Activated CD4-positive, alpha-beta T cell treated with anti-CD3 and anti-CD28 coated beads, Interleukin-2, amount 10 ng/mL, durations not matched to agents 7 days and 5 days (primary cell): ENCODE measurements at regions not wholly inside any gene's neighbourhood (a gene's known extent, or its start where the extent isn't known, plus 50 kb on each side); places are given as distances from the start of the nearest gene placed in this dataset.
"Not testable (repeated sequence)": the region's sequence is repeated elsewhere in the genome, so short reads cannot be mapped to it uniquely, and the experiment has no call there.

ENCODE experiments used
- CTCF ChIA-PET: fragments of 350-600 bp; sonication (Branson Sonifier 250); formaldehyde crosslinking; loops from one replicate; lab custom pipeline; 2021; ENCODE audit warnings: antibody characterized with exemption; lab: Charles Lee
- POLR2A ChIA-PET: fragments of 350-600 bp; sonication (Branson Sonifier 250); formaldehyde crosslinking; loops from one replicate; lab custom pipeline; 2021; ENCODE audit warnings: antibody characterized with exemption; lab: Charles Lee
- DNase-seq: peaks from one replicate; pipeline ENCODE4 v3.0.0-alpha.2; 2020
- H3K27ac Mint-ChIP-seq: one replicate; pipeline ENCODE4 v1.8.0; 2021; ENCODE audit warnings: mild to moderate bottlenecking, moderate library complexity, mixed read lengths
- H3K27me3 Mint-ChIP-seq: one replicate; pipeline ENCODE4 v1.8.0; 2021; ENCODE audit warnings: mixed read lengths
- H3K36me3 Mint-ChIP-seq: one replicate; pipeline ENCODE4 v1.8.0; 2021; ENCODE audit warnings: low read depth, mixed read lengths
- H3K4me1 Mint-ChIP-seq: one replicate; pipeline ENCODE4 v1.8.0; 2021; ENCODE audit warnings: mixed read lengths
- H3K4me3 Mint-ChIP-seq: one replicate; pipeline ENCODE4 v1.8.0; 2021; ENCODE audit warnings: mild to moderate bottlenecking, moderate library complexity, mixed read lengths
- H3K9me3 Mint-ChIP-seq: one replicate; pipeline ENCODE4 v1.8.0; 2021; ENCODE audit warnings: mixed read lengths

DNA sequence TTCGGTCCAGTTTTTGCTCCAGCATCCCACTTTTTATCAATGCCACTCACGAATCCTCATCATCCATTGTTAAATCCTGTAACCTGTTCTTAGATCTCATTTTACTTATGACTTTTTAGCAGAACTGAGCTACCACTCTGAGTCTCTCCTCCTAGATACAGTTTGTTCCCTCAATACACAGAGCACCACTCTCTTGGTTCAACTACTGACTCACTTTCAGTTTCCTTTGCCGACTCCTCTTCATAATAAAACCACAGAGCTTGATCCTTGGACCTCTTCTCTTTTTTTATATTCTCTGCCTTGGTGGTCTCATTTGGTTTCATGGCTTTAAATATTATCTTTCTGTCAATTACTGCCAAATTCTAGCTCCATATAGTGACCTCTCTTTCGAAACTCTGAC, 150.3 kb downstream of the SLITRK5 start:
- no peak for DNase-seq
- Mint-ChIP-seq H3K36me3 (no peaks in the 10 kb centered on the region), H3K4me1 (no peaks in the 10 kb centered on the region)

GRCh38 chr13:87826301-87826700, 155.1 kb downstream of the SLITRK5 start:
- H3K4me3 Mint-ChIP-seq, H3K9me3 Mint-ChIP-seq, DNase-seq, H3K4me1 Mint-ChIP-seq, H3K27me3 Mint-ChIP-seq, H3K36me3 Mint-ChIP-seq, CTCF ChIA-PET, H3K27ac Mint-ChIP-seq, POLR2A ChIA-PET: not testable (repeated sequence)

More for the DNA sequence above, 150.3 kb downstream of the SLITRK5 start:
- Mint-ChIP-seq H3K4me3 (no peak overlapping the region), H3K27me3 (no peaks in the 10 kb centered on the region), H3K9me3 (no peaks in the 10 kb centered on the region), H3K27ac (no peak overlapping the region)
- ChIA-PET POLR2A (no interaction called here), CTCF (no interaction called here)

DNA sequence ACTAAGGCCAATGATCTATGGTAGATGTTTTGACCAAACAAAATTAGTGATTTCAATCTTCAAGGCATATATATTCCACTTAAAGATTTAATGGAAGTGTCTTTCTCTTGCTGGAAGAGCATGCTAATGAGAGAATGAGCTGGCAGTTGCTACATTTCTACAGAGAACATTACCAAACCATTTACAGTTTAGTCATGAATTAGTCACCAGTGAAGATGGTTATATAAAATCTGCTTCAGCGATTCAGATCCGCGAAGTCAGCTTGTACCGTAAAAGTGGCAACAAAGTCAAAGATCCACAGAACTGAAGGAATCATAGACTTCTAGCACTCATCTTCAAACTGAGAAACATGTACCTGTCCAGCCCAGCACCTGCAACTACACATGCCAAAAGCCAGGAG, 156.3 kb downstream of the SLITRK5 start:
- no peaks in the 10 kb centered on the region for H3K27me3 Mint-ChIP-seq
- no peaks in the 10 kb centered on the region for H3K9me3 Mint-ChIP-seq
- ChIA-PET CTCF (no interaction called here), POLR2A (no interaction called here)
- no peak for DNase-seq
- H3K27ac Mint-ChIP-seq, result no peak overlapping the region
- H3K4me3 Mint-ChIP-seq, result no peak overlapping the region
- H3K4me1 Mint-ChIP-seq, result no peaks in the 10 kb centered on the region
- H3K36me3 Mint-ChIP-seq, result no peaks in the 10 kb centered on the region

DNA sequence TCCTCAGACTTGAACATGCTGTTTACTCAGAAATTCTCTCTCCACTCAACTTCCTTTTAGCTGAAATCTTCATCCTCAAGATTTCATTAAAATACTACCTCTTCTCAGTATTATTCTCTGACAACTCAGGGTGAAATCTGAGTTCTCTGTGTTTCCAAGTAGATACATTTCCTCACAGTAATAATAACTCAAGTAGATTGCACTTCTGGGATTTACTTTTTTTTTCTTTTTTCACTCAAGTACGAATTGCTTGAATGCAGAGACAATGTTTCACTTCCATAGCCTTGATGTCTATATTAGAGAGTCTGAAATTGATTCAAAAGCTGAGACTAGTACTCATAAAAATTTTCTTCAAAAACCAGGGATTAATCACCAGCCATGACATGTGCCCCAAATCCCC, 166.4 kb downstream of the SLITRK5 start:
- DNase-seq, result no peak
- no peaks in the 10 kb centered on the region for H3K27me3 Mint-ChIP-seq
- CTCF ChIA-PET, result no interaction called here
- H3K4me3 Mint-ChIP-seq, result no peak overlapping the region
- POLR2A ChIA-PET, result no interaction called here
- H3K4me1 Mint-ChIP-seq, result no peaks in the 10 kb centered on the region
- H3K9me3 Mint-ChIP-seq, result no peaks in the 10 kb centered on the region
- no peaks in the 10 kb centered on the region for H3K36me3 Mint-ChIP-seq
- no peak overlapping the region for H3K27ac Mint-ChIP-seq

GRCh38 chr13:87837946-87838345, 166.8 kb downstream of the SLITRK5 start:
- POLR2A ChIA-PET, result no interaction called here
- DNase-seq, result no peak
- Mint-ChIP-seq H3K27ac (no peak overlapping the region), H3K9me3 (no peaks in the 10 kb centered on the region), H3K36me3 (no peaks in the 10 kb centered on the region), H3K4me1 (no peaks in the 10 kb centered on the region), H3K4me3 (no peak overlapping the region), H3K27me3 (no peaks in the 10 kb centered on the region)
- CTCF ChIA-PET, result no interaction called here

GRCh38 chr13:87851410-87851809, 180.2 kb downstream of the SLITRK5 start:
- no peaks in the 10 kb centered on the region for H3K27me3 Mint-ChIP-seq
- H3K36me3 Mint-ChIP-seq, result no peaks in the 10 kb centered on the region
- DNase-seq, result no peak
- no peak overlapping the region for H3K27ac Mint-ChIP-seq
- POLR2A ChIA-PET, result no interaction called here
- CTCF ChIA-PET, result no interaction called here
- no peak overlapping the region for H3K4me3 Mint-ChIP-seq
- H3K4me1 Mint-ChIP-seq, result no peaks in the 10 kb centered on the region
- peaks cover 7% of the 10 kb centered on the region for H3K9me3 Mint-ChIP-seq

GRCh38 chr13:87855553-87855952, 184.4 kb downstream of the SLITRK5 start:
- ChIA-PET CTCF (no interaction called here), POLR2A (no interaction called here)
- peaks cover 7% of the 10 kb centered on the region for H3K9me3 Mint-ChIP-seq
- no peaks in the 10 kb centered on the region for H3K27me3 Mint-ChIP-seq
- no peak overlapping the region for H3K4me3 Mint-ChIP-seq
- H3K4me1 Mint-ChIP-seq, result no peaks in the 10 kb centered on the region
- no peaks in the 10 kb centered on the region for H3K36me3 Mint-ChIP-seq
- no peak overlapping the region for H3K27ac Mint-ChIP-seq
- no peak for DNase-seq

DNA sequence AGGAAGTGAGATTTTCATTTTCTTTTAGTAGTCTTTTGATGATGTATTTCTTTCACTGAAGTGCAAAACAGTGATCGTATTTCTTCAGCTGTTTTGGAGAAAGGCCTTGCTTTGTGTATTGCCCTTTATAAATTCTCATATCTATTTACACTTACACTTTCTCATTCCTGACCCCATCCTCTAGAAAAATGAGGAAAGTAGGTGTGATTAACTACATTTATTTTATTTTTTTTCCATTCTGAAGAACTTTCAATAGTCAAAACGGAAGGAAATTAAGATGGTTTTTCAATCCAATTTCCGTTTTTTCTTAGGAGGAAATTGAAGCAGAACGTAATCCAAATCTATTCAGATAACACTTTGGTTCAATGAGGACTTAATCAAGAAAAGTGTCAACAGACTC, 188.1 kb downstream of the SLITRK5 start:
- ChIA-PET CTCF (no interaction called here), POLR2A (no interaction called here)
- H3K9me3 Mint-ChIP-seq, result peaks cover 2% of the 10 kb centered on the region
- H3K4me3 Mint-ChIP-seq, result no peak overlapping the region
- H3K27me3 Mint-ChIP-seq, result no peaks in the 10 kb centered on the region
- no peaks in the 10 kb centered on the region for H3K36me3 Mint-ChIP-seq
- no peak overlapping the region for H3K27ac Mint-ChIP-seq
- no peak for DNase-seq
- H3K4me1 Mint-ChIP-seq, result no peaks in the 10 kb centered on the region

- H3K4me1 Mint-ChIP-seq, result no peaks in the 10 kb centered on the region
- H3K9me3 Mint-ChIP-seq, result no peaks in the 10 kb centered on the region
- ChIA-PET POLR2A (no interaction called here), CTCF (no interaction called here)
- no peak overlapping the region for H3K27ac Mint-ChIP-seq
- H3K36me3 Mint-ChIP-seq, result no peaks in the 10 kb centered on the region
- no peaks in the 10 kb centered on the region for H3K27me3 Mint-ChIP-seq
- DNase-seq, result no peak
- no peak overlapping the region for H3K4me3 Mint-ChIP-seq
Observed at GRCh38 chr13:87867426-87867825, 196.3 kb downstream of the SLITRK5 start.

- ChIA-PET CTCF (no interaction called here), POLR2A (no interaction called here)
- Mint-ChIP-seq H3K27me3 (no peaks in the 10 kb centered on the region), H3K4me3 (no peak overlapping the region), H3K4me1 (no peaks in the 10 kb centered on the region), H3K36me3 (no peaks in the 10 kb centered on the region), H3K9me3 (no peaks in the 10 kb centered on the region), H3K27ac (no peak overlapping the region)
- DNase-seq, result no peak
Observed at GRCh38 chr13:87868731-87869130, 197.6 kb downstream of the SLITRK5 start.

DNA sequence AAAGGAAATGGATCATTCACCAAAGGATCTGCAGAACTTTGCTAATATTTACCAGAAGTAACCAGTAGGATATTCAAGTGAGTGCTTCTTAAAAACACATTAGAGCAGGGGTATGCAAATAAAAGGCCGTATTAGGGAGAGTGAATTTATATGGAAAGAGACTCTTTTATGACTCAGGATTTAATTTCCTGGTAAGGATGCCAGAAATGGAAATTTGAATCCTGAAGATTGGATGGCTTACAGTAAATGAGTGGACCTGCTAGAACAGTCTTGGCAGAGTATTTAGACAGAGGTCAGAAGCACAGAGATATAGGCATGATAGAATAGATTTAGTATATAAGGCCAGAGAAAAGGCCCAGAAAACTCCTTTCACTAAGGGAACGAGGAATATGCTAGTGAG, 201.6 kb downstream of the SLITRK5 start:
- H3K9me3 Mint-ChIP-seq, result no peaks in the 10 kb centered on the region
- H3K27me3 Mint-ChIP-seq, result no peaks in the 10 kb centered on the region
- H3K4me1 Mint-ChIP-seq, result no peaks in the 10 kb centered on the region
- POLR2A ChIA-PET, result no interaction called here
- no peaks in the 10 kb centered on the region for H3K36me3 Mint-ChIP-seq
- H3K4me3 Mint-ChIP-seq, result no peak overlapping the region
- DNase-seq, result no peak
- CTCF ChIA-PET, result no interaction called here
- H3K27ac Mint-ChIP-seq, result no peak overlapping the region

- ChIA-PET POLR2A (no interaction called here), CTCF (no interaction called here)
- no peak for DNase-seq
- Mint-ChIP-seq H3K36me3 (no peaks in the 10 kb centered on the region), H3K27ac (no peak overlapping the region), H3K27me3 (no peaks in the 10 kb centered on the region), H3K4me1 (no peaks in the 10 kb centered on the region), H3K9me3 (peaks cover 2% of the 10 kb centered on the region), H3K4me3 (no peak overlapping the region)
Observed at GRCh38 chr13:87877477-87877876, 206.3 kb downstream of the SLITRK5 start.

DNA sequence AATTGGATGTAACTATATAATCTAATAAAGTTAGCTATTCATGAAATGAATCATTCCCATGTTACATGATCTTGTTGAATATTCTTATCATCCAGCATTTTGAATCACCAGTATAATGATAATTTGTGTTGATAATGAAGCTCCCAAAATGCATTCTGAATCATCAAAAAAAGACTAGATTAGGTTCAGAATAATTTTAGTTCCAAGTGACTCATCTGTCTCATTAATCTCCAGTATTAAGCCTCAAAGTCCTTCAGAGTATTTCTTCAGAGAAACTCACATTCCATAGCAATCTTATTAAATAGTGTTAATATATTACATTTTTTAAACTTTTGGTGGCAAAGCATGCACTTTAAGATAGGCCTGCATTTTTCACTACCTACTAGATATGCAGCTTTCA, 207.5 kb downstream of the SLITRK5 start:
- CTCF ChIA-PET, result no interaction called here
- Mint-ChIP-seq H3K27me3 (no peaks in the 10 kb centered on the region), H3K4me3 (no peak overlapping the region), H3K9me3 (peaks cover 2% of the 10 kb centered on the region), H3K36me3 (no peaks in the 10 kb centered on the region), H3K4me1 (no peaks in the 10 kb centered on the region), H3K27ac (no peak overlapping the region)
- no peak for DNase-seq
- POLR2A ChIA-PET, result no interaction called here

DNA sequence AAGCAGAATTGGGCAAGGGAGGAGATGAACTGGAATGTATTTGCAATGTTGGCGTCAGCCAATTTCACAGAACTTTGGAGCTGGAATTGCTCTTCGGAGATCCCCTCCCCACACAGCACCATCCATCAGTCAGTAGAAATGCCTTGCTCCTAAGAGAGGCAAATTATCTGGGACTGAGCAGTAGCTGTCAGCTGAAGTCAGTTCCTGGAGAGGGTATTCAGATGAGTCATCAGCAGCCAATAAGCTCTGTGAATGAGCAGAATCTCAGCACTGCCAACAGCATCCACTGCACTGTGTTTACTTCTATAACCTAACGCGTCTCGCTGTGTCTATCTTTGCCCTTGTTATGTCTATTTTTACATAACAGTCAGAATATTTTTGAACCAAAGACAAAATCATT, 213.7 kb downstream of the SLITRK5 start:
- no peaks in the 10 kb centered on the region for H3K27me3 Mint-ChIP-seq
- H3K36me3 Mint-ChIP-seq, result no peaks in the 10 kb centered on the region
- ChIA-PET POLR2A (no interaction called here), CTCF (no interaction called here)
- DNase-seq, result no peak
- no peaks in the 10 kb centered on the region for H3K4me1 Mint-ChIP-seq
- no peak overlapping the region for H3K4me3 Mint-ChIP-seq
- no peaks in the 10 kb centered on the region for H3K9me3 Mint-ChIP-seq
- H3K27ac Mint-ChIP-seq, result no peak overlapping the region
